GM18498 (cell line): ENCODE measurements at regions not wholly inside any gene's neighbourhood (a gene's known extent, or its start where the extent isn't known, plus 50 kb on each side); places are given as distances from the start of the nearest gene placed in this dataset.

Experiments used
- ATAC-seq: cut with Tn5 transposase; IDR thresholded peaks from one replicate; pipeline ENCODE4 v1.9.1; 2021; ENCODE audit warnings: mild to moderate bottlenecking, moderate library complexity; ENCODE audit not compliant: unreplicated experiment

DNA sequence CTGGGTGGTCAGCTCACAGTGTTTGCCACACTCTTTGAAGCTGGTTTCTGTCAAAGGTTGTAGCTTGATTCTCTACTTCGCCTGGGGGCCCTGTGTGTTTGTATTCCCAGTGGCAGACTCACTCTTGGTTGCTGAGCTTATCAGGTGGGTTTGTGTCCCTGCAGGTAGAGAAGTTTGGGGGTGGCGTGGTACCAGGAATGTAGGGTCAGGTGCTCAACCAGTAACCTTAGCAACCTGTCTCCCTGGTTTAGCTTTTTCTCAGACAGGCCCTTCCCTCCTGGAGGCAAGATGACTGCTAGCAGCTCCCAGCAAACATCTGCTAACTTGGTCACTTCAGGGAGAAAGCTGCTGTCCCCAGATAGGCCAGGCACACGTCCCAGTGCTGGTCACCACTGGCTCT, 352.2 kb downstream of the AACS start:
- ATAC-seq, result no peak

DNA sequence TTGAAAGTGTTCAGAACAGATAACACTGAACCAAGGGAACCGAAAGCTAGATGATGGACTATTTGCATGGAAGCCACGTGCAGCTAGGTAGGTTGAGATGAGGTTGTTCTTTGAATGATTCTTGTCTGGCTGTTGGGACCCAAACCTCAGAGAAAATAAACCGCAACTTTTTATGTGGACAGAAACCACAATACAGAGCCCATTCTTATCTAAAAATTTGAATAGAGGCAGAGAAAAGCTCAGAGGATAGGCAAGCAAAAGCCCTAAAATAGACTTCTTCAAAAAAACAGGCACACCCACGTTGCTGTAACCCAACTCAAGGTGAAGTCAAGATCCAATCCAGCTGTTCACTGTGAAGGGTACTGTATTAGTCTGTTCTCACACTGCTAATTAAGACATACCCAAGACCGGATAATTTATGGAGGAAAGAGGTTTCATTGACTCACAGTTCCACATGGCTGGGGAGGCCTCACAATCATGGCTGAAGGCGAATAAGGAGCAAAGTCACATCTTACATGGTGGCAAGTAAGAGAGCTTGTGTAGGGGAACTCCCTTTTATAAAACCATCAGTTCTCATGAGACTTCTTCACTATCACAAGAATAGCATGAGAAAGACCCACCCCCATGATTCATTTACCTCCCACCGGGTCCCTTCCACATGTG, 353.8 kb downstream of the AACS start:
- peak; percentile 87 for ATAC-seq

DNA sequence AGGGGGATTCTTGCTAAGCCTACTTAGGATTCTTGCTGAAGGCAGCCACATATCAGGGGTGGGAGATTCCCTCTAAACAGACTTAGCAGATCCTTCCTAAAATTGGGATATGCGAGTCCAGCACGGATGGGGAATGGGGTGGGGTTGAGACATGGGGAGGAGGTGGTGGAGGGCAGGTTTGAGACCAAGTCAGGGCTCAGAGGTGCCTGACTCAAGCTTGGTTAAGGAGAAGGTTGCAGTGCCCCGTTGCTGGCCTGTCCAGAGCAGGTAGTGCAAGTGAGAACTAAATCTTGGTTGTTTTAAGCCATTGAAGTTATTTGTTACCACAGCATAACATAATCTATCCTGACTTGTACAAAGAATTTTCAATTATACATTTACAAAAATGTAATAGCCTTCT, 359.7 kb downstream of the AACS start:
- ATAC-seq, result no peak

DNA sequence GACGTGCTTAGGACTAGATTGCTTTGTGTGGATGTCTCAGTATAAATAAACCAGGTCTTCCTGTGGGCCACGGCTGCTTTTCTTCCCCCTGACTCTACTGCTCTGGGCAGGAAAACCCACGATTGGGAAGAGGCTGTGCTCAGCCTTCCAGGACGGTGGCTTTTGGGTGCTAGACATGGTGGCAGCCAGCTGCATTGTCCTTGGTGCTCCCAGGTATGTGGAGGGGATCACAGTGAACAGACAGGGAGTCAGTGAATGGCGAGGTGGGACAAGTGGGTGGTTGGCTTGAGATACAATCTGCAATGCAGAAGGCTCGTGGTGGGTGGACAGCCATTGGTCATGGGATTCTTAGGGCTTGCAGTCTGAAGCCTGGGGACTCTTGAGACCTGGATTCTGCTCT, 366.3 kb downstream of the AACS start:
- ATAC-seq, result no peak

DNA sequence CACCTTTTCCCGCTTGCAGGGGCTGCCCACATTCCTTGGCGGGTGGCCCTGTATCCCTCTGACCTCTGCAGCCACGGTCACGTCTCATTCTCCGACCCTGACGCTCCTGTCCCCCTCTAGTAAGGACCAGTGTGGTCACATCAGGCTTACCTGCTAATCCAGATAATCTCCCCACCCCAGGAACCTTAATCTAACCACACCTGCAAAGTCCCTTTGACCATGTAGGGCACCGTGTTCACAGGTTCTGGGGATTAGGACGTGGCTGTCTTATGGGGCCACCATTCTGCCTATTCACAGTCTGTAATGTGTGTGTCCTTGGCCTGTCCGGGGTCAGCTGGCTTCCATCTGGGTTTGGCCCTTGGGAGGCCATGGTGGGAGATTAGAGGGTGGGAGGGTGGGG, 368.9 kb downstream of the AACS start:
- no peak for ATAC-seq

DNA sequence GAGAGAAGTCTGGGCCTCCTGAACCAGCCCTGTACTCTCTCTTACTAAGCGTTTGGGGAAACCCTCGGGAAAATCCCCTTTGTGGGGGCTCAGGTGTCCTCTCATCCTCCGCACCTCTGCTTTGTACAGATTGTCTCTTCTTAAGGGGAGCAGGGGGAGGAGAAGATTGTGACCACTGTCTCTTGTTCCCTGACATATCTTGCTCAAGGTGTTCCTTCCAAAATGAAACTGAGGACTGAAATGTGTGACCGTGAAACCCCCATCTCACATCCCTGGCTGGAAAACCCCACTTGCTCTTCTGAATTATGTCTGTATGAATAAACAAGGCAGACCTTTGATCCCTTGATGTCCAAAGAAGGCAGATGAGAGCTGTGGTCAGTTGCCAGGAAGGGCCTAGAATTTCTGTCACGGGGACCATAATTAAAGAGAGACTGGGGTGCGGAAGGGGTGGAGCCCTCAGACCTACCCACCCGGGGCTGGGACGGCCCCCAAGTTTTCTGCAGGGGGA, 369.8 kb downstream of the AACS start:
- ATAC-seq, result peak; percentile 73

DNA sequence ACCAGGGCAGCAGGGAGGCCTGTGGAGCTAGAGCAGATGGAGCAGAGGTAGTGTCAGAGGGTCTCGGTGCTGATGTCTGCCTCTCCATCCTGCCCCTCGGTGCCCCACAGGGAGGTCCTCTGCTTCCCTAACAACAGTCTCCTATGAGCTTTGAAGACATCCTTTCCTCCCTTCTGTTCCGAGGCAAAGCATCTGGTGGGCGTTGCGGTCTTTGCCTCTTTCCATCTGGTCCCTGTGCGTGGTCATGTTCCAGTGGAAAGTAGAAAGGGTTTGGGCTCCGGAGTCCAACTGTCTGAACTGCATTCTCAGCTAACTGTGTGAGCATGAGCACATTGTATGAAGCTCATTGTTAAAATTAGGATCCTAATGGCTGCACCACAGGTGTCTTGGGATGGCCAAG, 370.6 kb downstream of the AACS start:
- ATAC-seq, result no peak

DNA sequence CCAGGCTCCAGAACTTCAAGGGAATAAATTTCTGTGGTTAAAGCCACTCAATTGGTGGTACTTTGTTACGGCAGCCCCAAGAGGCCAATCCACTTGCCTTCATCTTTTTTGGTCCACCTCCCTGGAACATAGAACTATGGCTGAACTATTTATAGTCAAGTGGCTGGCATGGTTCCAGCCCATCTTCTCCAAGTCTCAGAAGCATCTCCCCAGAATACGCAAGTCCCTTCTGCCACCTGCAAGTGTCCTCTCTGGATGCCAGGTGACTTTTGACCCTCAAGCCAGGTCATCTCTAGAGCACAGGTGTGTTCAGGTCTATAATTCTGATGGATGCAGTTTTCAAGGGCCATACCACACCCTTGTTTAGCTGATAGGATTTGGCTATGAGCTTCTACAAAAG, 371.5 kb downstream of the AACS start:
- no peak for ATAC-seq

DNA sequence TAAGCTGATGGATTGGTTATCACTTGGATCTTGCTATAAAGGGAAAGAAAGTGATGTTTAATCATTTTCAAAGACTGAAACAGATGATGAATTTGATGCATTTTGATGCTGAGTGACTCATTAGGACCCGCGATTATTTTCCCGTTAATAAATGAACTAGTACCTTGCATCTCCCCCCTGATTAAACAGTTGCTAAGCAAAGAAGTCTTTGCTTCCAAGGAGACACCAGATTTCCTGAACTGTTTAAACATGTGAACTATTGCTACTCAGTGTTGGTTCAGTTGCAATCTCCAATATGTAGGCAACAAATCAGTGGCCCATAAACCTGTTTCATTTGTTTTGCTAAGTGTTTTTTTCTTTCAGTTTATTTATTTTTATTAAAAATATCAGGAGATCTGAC, 375.2 kb downstream of the AACS start:
- ATAC-seq, result no peak

DNA sequence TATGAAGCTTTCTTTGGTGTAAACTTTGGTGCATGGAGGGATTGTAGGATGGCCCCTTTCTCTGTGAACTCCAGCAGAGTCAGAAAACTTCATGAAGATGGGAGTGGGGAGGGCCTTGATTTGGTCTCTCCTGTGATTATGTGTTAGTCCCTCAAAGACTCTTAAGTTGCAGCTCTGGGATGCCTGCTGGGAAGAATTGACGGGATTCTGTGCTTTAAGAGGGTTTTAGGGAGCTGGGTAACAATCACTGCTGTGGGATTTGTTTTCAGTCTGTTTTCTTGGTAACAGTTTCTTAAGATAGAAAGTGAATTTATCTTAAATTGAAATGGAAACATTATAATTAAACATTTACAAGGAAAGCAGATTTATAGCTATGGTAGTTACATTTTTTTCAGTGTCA, 378.1 kb downstream of the AACS start:
- no peak for ATAC-seq

DNA sequence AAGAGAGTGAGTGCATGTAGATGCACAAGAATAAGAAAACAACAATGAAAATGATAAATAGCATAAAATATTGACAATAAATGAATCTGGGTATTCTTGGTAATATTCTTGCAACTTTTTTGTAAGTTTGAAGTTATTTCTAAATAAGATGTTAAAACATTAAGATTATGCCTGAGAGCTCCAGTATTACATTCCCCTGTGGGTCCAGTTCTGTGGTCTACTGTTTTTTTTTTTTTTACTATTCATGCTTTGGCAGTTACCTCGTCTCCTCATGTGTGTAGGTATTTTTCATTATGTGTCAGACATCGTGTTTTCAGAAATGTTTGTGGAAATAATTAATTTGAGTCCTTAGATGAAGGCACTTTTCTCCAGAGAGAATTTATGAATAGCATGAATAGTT, 386.2 kb downstream of the AACS start:
- ATAC-seq, result no peak

DNA sequence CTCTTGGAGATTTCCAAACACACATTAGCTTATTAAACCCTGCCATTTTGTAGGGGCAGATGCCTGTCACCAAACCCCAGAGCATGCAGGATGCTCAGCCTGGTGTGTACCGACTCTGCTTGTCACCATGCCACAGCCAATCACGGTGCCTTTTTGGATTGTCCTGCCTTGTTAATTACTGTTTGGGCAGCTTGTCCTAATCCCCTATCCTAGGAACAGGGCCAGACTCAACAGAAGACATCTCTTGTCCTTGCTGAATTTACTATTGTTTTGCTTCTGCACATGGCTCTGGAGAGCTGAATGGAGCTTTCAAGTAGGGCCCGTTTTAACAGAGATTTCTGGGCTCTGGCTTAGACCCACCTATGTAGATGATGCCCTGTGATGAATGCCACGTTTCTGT, 388.5 kb downstream of the AACS start:
- ATAC-seq, result no peak

DNA sequence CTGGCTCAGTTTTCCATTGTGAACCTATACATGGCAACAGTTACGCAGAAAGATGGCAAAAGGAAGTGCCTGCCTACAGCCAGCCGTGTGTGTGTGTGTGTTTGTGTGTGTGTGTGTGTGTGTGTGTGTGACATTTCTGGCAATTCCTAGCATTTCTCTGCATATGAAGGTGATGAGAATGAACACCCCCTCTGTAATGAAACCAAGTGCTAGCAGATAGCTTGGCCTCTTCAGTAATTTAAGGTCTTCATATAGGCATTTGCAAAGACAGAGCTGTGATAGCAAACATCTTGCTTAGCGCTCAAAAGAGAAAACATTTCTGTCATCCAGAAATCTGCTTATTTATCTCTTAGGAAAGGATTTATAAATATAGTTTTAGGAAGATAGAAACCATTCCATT, 389.1 kb downstream of the AACS start:
- no peak for ATAC-seq

DNA sequence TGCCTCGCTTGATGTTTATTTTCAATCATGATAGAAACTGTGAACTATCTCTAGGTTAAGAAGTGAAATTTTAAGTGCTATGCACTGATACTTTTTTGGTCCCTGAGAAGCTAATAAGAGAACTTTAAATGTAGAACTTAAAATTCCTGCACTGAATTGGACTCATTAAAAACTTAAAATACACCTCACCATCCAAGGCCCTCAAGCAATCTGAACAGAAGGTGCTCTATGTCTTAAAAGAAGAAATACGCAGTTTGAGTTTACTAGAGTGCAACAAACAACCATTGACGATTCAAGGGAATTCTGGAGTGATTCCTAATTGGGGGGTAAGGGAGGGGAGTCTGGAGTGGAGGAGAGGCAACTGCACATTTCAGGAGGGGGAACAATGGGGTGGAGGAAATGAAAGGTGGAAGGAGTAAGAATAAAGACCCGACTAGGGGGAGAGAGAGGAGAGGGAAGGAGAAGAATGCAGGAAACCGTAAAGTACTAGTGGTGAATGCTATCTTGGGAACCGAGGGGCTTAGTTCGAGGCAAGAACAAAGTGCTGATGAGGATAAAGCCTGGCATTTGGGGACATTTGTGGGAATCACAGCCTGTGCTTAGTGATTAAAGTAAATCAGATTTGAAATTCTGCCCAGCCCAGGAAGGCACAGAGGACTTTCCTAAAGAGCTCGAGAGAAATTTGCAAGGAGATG, 389.7 kb downstream of the AACS start:
- ATAC-seq, result no peak

DNA sequence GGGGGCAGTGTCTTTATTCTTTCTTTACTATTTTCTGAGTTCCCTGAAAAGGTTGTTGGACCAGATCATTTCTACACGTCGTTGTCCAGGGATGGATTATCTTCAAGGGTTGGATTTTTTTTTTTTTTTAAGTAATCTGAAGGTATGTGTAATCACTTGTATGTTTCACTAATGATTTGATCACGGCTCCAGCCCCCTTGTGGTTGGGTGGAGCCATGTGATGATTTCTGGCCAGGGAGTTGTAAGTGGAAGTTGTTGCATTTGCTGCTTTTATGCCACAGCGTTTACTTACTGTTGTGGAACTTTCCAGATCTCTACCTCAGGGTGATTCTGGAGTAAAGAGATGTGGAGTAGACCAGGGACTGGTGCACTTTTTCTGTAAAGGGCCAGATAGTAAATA, 390.3 kb downstream of the AACS start:
- no peak for ATAC-seq

DNA sequence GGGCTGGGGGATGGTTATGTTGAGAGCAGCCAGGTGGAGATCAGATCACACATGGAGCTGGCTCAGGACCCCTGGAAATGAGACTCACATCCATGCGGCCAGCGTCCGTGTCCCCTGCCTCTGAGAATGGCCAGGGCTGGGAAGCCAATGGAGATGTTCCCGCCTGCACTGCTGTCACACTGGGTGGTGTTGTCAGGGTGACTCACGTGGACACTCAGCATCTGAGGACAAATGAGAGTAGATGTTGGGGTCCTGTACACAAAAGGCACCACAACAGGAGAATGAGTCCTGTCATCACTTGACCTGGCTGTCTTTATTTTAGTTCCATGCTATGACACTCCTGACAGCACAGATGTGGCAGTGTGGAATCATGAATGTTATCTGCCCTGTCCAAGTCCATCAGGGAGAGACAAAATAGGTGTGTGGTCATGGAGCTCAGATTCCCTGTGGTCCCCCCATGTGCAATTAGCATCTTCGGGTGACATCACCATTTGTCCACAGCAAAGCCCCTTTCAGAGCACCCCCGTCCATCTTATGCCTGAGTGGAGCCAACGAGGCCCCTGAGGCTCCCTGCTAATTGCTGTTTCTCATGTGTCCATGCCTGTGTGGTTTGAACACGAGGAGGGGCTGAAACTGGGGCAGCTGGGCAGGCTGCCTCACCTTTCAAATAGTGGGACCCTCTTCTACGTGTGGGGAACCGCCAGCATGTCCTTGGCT, 393.5 kb downstream of the AACS start:
- ATAC-seq, result no peak

DNA sequence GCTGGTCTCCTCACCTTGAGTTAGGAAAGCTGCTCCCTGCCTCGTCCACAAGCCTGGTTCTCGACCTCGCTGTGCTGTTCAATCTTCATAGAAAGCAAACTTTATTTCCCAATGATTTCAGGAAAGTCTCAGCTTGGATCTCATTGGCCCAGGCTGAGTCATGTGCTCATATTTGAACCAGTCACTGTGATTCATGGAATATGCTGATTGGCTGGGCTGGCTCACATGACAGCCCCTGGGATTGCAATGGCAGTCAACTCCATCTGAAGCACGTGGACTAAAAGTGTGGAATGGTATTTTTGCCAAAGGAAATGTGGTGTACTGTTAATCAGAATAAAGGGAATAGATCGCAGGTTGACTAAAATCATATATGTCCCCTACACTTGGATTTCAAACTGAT, 396.6 kb downstream of the AACS start:
- no peak for ATAC-seq

DNA sequence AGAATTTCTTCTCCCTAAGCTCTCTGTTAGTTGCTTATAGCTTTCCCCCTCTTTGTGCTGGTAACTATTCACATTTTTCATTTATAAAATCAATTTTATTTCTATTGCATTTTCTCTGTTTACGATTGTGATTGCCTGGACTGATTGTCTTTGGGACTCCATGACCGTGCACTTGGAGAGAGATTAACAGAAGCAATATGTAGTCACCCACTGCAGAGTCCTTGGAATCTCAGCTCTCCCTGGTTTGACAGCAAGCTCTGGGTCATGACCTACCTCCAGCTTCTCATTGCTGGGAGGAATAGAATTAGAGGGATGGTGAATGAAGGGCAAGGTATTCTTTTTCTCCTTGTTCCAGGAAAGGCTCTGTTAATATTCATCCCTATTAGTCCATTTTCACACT, 398.2 kb downstream of the AACS start:
- ATAC-seq, result no peak

DNA sequence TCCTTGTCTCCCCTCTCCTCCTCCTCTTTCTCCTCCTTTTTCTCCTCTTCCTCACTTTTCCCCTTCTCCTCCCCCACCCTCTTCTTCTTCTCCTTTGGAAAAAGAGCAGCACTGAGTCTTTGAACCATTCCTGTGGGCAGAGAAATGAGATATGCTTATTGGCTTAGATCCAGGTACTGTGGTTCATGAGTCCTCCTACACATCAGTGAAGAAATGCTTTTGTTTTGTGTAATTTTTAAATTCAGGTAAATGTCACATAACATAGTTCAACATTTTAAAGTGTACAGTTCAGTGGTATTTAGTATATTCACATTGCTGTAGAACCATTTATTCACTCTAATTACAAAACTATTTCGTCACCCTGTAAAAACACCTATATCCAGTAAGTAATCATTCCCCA, 402.1 kb downstream of the AACS start:
- no peak for ATAC-seq

DNA sequence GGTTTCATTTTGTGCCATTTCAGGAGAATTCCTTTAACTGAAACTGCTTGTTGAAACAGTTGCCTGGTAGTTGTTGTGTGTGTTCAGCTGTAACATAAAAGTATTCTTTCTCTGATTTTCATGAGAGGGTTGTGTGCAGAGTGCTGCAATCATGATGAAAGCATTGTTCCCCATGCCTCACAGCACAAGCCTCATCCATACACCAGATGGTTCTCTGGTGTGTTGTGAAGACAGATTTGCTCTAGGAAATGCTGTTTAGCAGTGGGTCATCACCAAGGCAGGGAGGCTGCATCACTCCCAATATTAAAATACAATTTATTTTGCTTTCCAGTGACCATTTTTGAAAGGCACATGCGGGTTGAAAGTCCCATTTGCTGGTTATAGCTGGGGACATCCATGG, 404.4 kb downstream of the AACS start:
- ATAC-seq, result no peak

DNA sequence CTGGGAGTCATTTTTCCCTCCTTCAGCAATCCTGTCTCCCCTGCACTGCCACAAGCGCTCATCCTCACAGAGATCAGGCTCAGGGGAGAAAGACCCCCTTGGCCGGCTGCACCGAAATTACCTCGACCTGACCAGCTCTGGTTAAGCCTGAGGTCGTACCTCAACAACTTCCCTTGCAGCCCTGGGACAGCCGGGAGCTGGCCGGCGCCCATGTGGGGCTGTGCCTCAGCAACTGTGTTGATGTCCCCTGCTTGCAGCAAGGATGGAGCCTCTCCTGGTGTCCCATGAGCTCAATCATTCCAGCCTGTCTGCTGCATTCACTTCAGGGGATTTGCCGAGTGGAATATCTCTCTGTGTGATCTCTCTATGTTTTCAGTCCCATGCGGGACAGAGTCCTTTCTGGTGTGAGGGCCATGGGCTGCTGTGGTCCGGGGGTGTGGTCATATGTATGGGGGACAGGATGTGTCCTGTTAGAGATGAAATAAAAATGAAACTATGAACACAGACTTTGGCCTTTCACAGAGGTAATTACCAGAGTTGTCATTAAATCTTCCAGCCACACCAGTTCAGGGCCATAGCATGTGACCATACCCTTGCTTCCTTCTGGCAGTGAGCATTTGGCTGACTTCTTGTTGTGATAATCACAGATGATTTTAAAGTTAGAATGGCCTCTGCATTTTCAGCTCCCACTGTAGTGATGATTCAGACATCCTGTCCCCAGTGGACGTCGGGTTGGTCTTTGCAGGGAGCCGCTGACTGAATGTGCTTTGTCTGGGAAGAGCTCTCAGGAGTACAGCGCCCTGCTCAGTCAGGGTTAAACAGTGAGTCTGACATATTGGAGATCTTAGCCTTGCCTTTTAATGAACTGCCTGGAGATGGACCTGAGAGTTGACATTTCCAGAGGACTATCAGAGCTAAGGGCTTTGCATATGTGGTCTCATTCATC, 405.9 kb downstream of the AACS start:
- ATAC-seq, result peak; percentile 58
